Fibroblast of lung (primary cell): ENCODE measurements at regions not wholly inside any gene's neighbourhood (a gene's known extent, or its start where the extent isn't known, plus 50 kb on each side); places are given as distances from the start of the nearest gene placed in this dataset.
"Not testable (repeated sequence)": the region's sequence is repeated elsewhere in the genome, so short reads cannot be mapped to it uniquely, and the experiment has no call there.

Experiments
- DNase-seq, 2 donors: peaks; one replicate each; pipeline versions ENCODE4 v3.0.0 to v3.0.0-alpha.2; 2010; ENCODE audit warnings: low read depth in 2 of 2
- H2AFZ ChIP-seq: 2 replicates; pipeline ENCODE4 v1.5.1; 2012; ENCODE audit warnings: low read length, control low read depth, inconsistent platforms
- H3K27ac ChIP-seq: 2 replicates; pipeline ENCODE4 v1.5.1; 2011; ENCODE audit warnings: low read length, control low read depth; ENCODE audit not compliant: insufficient read depth
- H3K27me3 ChIP-seq: 2 replicates; pipeline ENCODE4 v1.5.1; 2011; ENCODE audit warnings: mild to moderate bottlenecking, low read length; ENCODE audit not compliant: control insufficient read depth, insufficient read depth
- H3K36me3 ChIP-seq: 2 replicates; pipeline ENCODE4 v1.5.1; 2011; ENCODE audit warnings: low read length; ENCODE audit not compliant: control insufficient read depth, insufficient read depth
- H3K4me1 ChIP-seq: 2 replicates; pipeline ENCODE4 v1.5.1; 2011; ENCODE audit warnings: low read length; ENCODE audit not compliant: control insufficient read depth, insufficient read depth; ENCODE audit errors: extremely low read depth
- H3K4me2 ChIP-seq: 2 replicates; pipeline ENCODE4 v1.5.1; 2011; ENCODE audit warnings: low read length, control low read depth; ENCODE audit not compliant: insufficient read depth; ENCODE audit errors: extremely low read depth
- H3K4me3 ChIP-seq, 4 experiments: fragments of 200-600 bp in 1 of 4; sonication (generic) in 1 of 4; replicated peaks in 1 of 4; 2 replicates each; pipeline ENCODE4 v1.5.1; 2011 to 2016; ENCODE audit warnings: low read length in 4 of 4, low read depth in 3 of 4, mild to moderate bottlenecking in 3 of 4, control low read depth in 2 of 4, inconsistent platforms in 1 of 4, mixed read lengths in 1 of 4; ENCODE audit not compliant: insufficient read depth in 1 of 4; ENCODE audit errors: control extremely low read depth in 1 of 4
- H3K79me2 ChIP-seq: 2 replicates; pipeline ENCODE4 v1.5.1; 2012; ENCODE audit warnings: mild to moderate bottlenecking, low read length, inconsistent platforms; ENCODE audit not compliant: control insufficient read depth, insufficient read depth
- H3K9ac ChIP-seq: 2 replicates; pipeline ENCODE4 v1.5.1; 2011; ENCODE audit warnings: mild to moderate bottlenecking, low read length, control low read depth; ENCODE audit not compliant: insufficient read depth
- H3K9me3 ChIP-seq: 2 replicates; pipeline ENCODE4 v1.5.1; 2012; ENCODE audit warnings: low read depth, low read length; ENCODE audit not compliant: control insufficient read depth, insufficient read depth
- H4K20me1 ChIP-seq: 2 replicates; pipeline ENCODE4 v1.5.1; 2011; ENCODE audit warnings: low read length; ENCODE audit not compliant: control insufficient read depth, insufficient read depth; ENCODE audit errors: extremely low read depth
- EZH2 ChIP-seq: IDR thresholded peaks from 2 replicates; pipeline ENCODE4 v1.5.1; 2012; ENCODE audit warnings: low read length, control low read depth, mild to moderate bottlenecking; ENCODE audit errors: missing control alignments
- TF ChIP-seq, protein P1 (sequence below), 2 donors: IDR thresholded peaks in 1 of 2; conservative IDR thresholded peaks in 1 of 2; 1 replicate in 1 of 2; 2 replicates in 1 of 2; pipeline ENCODE4 v1.5.1; 2011 to 2012; ENCODE audit warnings: low read length in 2 of 2, control low read depth in 1 of 2, inconsistent platforms in 1 of 2, low read depth in 1 of 2, mild to moderate bottlenecking in 1 of 2

DNA sequence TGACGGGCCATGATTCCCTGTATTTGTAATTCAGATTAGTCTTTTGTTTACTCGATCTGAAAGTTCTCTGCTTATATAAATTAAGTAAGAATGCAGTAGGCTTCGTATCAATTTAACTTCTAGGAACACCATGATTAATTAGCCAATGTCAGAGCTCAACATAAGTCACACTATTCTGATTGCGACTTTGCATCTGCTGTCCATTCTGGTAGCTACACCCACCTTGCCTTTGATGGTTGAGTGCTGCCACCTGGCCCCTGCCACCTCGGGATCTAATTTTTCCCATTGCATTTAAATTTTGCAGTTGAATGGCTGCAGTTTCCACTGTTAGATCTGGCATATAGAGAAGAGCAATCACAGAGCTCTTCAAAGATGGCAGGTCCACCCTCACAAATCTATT is 140.0 kb downstream of the LTN1 start:
- H4K20me1 ChIP-seq, result no peaks in the 10 kb centered on the region
- no peak overlapping the region for H3K27ac ChIP-seq
- TF ChIP-seq, protein P1, sequence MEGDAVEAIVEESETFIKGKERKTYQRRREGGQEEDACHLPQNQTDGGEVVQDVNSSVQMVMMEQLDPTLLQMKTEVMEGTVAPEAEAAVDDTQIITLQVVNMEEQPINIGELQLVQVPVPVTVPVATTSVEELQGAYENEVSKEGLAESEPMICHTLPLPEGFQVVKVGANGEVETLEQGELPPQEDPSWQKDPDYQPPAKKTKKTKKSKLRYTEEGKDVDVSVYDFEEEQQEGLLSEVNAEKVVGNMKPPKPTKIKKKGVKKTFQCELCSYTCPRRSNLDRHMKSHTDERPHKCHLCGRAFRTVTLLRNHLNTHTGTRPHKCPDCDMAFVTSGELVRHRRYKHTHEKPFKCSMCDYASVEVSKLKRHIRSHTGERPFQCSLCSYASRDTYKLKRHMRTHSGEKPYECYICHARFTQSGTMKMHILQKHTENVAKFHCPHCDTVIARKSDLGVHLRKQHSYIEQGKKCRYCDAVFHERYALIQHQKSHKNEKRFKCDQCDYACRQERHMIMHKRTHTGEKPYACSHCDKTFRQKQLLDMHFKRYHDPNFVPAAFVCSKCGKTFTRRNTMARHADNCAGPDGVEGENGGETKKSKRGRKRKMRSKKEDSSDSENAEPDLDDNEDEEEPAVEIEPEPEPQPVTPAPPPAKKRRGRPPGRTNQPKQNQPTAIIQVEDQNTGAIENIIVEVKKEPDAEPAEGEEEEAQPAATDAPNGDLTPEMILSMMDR (conservative IDR thresholded peaks at IDR 0.05 in 1 of 2, IDR thresholded peaks at IDR 0.05 in 1 of 2; ENCODE audit: low read depth in 1 of 2, low read length in 2 of 2), result no peak
- no peak for TF ChIP-seq EZH2
- H3K9ac ChIP-seq, result no peak overlapping the region
- no peak overlapping the region for H2AFZ ChIP-seq
- no peak overlapping the region for H3K4me3 ChIP-seq
- no peaks in the 10 kb centered on the region for H3K9me3 ChIP-seq
- H3K36me3 ChIP-seq, result no peaks in the 10 kb centered on the region
- H3K79me2 ChIP-seq, result no peaks in the 10 kb centered on the region
- H3K4me1 ChIP-seq, result no peaks in the 10 kb centered on the region
- no peak overlapping the region for H3K4me2 ChIP-seq
- H3K27me3 ChIP-seq, result no peaks in the 10 kb centered on the region
- no peak for DNase-seq

DNA sequence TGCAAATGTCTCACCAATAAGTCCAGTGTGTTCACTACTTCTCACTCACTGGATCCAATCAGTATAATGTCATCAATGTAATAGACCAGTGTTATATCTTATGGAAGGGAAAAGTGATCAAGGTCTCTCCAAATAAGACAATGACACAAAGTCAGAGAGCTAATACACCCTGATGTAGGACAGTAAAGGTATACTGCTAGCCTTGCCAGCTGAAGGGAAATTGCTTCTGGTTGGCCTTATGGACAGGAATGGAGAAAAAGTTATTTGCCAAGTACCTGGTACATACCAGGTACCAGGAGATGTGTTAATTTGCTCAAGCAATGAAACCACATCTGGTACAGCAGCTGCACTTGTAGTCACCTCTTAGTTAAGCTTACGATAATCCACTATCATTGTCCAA is 141.0 kb downstream of the LTN1 start:
- TF ChIP-seq, protein P1 (conservative IDR thresholded peaks at IDR 0.05 in 1 of 2, IDR thresholded peaks at IDR 0.05 in 1 of 2; ENCODE audit: low read depth in 1 of 2, low read length in 2 of 2), result no peak
- TF ChIP-seq EZH2, result no peak
- Histone ChIP-seq H2AFZ (no peak overlapping the region), H4K20me1 (no peaks in the 10 kb centered on the region), H3K27me3 (no peaks in the 10 kb centered on the region), H3K79me2 (no peaks in the 10 kb centered on the region), H3K36me3 (no peaks in the 10 kb centered on the region), H3K4me1 (no peaks in the 10 kb centered on the region), H3K27ac (no peak overlapping the region), H3K4me2 (no peak overlapping the region), H3K9ac (no peak overlapping the region), H3K9me3 (no peaks in the 10 kb centered on the region), H3K4me3 (no peak overlapping the region)
- DNase-seq, result no peak

DNA sequence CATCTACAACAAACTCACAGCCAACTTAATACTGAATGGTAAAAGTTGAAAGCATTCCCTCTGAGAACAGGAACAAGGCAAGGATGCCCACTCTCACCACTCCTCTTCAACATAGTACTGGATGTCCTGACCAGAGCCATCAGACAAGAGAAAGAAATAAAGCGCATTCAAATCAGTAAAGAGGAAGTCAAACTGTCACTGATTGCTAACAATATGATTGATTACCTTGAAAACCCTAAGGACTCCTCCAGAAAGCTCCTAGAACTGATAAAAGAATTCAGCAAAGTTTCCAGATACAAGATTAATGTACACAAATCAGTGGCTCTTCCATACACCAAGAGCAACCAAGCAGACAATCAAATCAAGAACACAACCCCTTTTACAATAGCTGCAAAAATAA is 153.4 kb downstream of the LTN1 start:
- H3K4me3 ChIP-seq, DNase-seq, H3K4me1 ChIP-seq, H3K27ac ChIP-seq, H3K9ac ChIP-seq, H2AFZ ChIP-seq, H3K36me3 ChIP-seq, H3K27me3 ChIP-seq, H3K9me3 ChIP-seq, H4K20me1 ChIP-seq, H3K79me2 ChIP-seq, H3K4me2 ChIP-seq: not testable (repeated sequence)

DNA sequence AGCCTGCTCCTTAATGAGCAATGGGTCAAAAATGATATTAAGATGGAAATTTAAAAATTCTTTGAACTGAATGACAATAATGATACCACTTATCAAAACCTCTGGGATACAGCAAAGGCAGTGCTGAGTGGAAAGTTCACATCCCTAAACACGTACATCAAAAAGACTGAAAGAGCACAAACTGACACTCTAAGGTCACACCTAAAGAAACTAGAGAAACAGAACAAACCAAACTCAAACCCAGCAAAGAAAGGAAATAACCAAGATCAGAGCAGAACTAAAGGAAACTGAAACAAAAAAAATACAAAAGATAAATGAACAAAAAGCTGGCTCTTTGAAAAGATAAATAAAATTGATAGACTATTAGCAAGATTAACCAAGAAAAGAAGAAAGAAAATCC is 155.3 kb downstream of the LTN1 start:
- H2AFZ ChIP-seq, H3K79me2 ChIP-seq, H4K20me1 ChIP-seq: not testable (repeated sequence)

DNA sequence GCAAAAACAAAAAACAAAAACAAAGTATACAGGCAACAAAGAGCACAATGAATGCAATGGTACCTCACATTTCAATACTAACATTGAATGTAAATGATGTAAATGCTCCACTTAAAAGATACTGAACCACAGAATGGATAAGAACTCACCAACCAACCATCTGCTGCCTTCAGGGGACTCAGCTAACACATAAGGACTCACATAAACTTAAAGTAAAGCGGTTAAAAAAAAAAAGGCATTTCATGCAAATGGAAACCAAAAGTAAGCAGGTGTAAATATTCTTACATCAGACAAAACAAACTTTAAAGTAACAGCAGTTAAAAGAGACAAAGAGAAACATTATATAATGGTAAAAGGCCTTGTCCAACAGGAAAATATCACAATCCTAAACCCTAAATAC is 156.1 kb downstream of the LTN1 start:
- H3K9ac ChIP-seq, H3K27ac ChIP-seq, H2AFZ ChIP-seq: not testable (repeated sequence)

More for the DNA sequence above, 155.3 kb downstream of the LTN1 start:
- H3K9me3 ChIP-seq, H3K4me2 ChIP-seq, H3K4me3 ChIP-seq, H3K36me3 ChIP-seq, H3K4me1 ChIP-seq, H3K9ac ChIP-seq, H3K27me3 ChIP-seq, DNase-seq, H3K27ac ChIP-seq: not testable (repeated sequence)

More for the DNA sequence above, 156.1 kb downstream of the LTN1 start:
- H3K9me3 ChIP-seq, H3K79me2 ChIP-seq, DNase-seq, H4K20me1 ChIP-seq, H3K4me1 ChIP-seq, H3K4me2 ChIP-seq, H3K36me3 ChIP-seq, H3K27me3 ChIP-seq, H3K4me3 ChIP-seq: not testable (repeated sequence)
